Sigmoid colon (tissue), 6 donors: ENCODE measurements at regions not wholly inside any gene's neighbourhood (a gene's known extent, or its start where the extent isn't known, plus 50 kb on each side); places are given as distances from the start of the nearest gene placed in this dataset.

ENCODE experiments used
- DNase-seq: peaks from one replicate; pipeline ENCODE4 v3.0.0-alpha.2; 2019
- H3K27ac ChIP-seq, 4 donors: fragments of 200-600 bp; sonication (generic); one replicate each; pipeline ENCODE4 v1.5.1; 2016 to 2019; ENCODE audit warnings: mild to moderate bottlenecking in 1 of 4
- H3K27me3 ChIP-seq, 3 donors: fragments of 200-600 bp; sonication (generic); one replicate each; pipeline ENCODE4 v1.5.1; 2019; ENCODE audit warnings: mild to moderate bottlenecking in 1 of 3
- H3K36me3 ChIP-seq, 4 donors: fragments of 200-600 bp; sonication (generic); one replicate each; pipeline ENCODE4 v1.5.1; 2016 to 2019
- H3K4me1 ChIP-seq, 4 donors: fragments of 200-600 bp; sonication (generic); one replicate each; pipeline ENCODE4 v1.5.1; 2017 to 2019
- H3K4me3 ChIP-seq, 4 donors: fragments of 200-600 bp; sonication (generic); one replicate each; pipeline ENCODE4 v1.5.1; 2017 to 2019; ENCODE audit warnings: mild to moderate bottlenecking in 2 of 4, moderate library complexity in 1 of 4
- H3K9me3 ChIP-seq, 4 donors: fragments of 200-600 bp in 3 of 4; sonication (generic) in 3 of 4; one replicate each; pipeline versions ENCODE4 v1.5.1 to v1.6.1; 2013 to 2019
- CTCF ChIP-seq, 4 experiments: fragments of 450-650 bp in 3 of 4; fragments of 200-600 bp in 1 of 4; IDR thresholded peaks; one replicate each; pipeline ENCODE4 v1.5.1; 2016 to 2019; ENCODE audit warnings: antibody characterized with exemption in 4 of 4, mild to moderate bottlenecking in 3 of 4, moderate library complexity in 2 of 4
- EP300 ChIP-seq, 4 donors: sonication (generic); formaldehyde crosslinking; IDR thresholded peaks; one replicate each; pipeline ENCODE4 v1.6.1; 2017; ENCODE audit warnings: antibody characterized with exemption in 4 of 4
- POLR2A ChIP-seq, 2 donors: fragments of 450-650 bp; IDR thresholded peaks; one replicate each; pipeline ENCODE4 v1.6.1; 2016; ENCODE audit warnings: antibody characterized with exemption in 2 of 2, mild to moderate bottlenecking in 2 of 2, moderate library complexity in 2 of 2
- POLR2AphosphoS5 ChIP-seq, 4 donors: sonication (generic); formaldehyde crosslinking; IDR thresholded peaks; one replicate each; pipeline ENCODE4 v1.6.1; 2017; ENCODE audit warnings: antibody characterized with exemption in 4 of 4
- WGBS, 2 donors: extraction: QIAGEN DNeasy Blood & Tissue Kit; methylation state at CpG; one replicate each; pipeline ENCODE4 v1.1.7; 2013; 5-methylcytosine and 5-hydroxymethylcytosine counted together
- intact Hi-C: fragments of 100-400 bp; cut with DNase I; formaldehyde crosslinking; loops from one replicate; pipeline ENCODE4 v1.15.1; 2023
- donor health status: healthy with polysubstance abuse.
- donor health status: healthy.

- Histone ChIP-seq H3K4me1 (no peaks in the 10 kb centered on the region), H3K27ac (no peak overlapping the region), H3K36me3 (no peaks in the 10 kb centered on the region), H3K27me3 (no peaks in the 10 kb centered on the region), H3K9me3 (no peaks in the 10 kb centered on the region), H3K4me3 (no peak overlapping the region)
- TF ChIP-seq EP300 (IDR thresholded peaks at IDR 0.05) (no peak), CTCF (IDR thresholded peaks at IDR 0.05) (no peak), POLR2AphosphoS5 (IDR thresholded peaks at IDR 0.05) (no peak), POLR2A (IDR thresholded peaks at IDR 0.05) (no peak)
- no peak for DNase-seq
- intact Hi-C loops = no loop called here
- WGBS, 2 donors = 66 to 68% methylated on average over 5 of the region's 5 CpGs
Measured at GRCh38 chr18:51857989-51858388, 482.0 kb upstream of the DCC start.

- Histone ChIP-seq H3K9me3 (no peaks in the 10 kb centered on the region), H3K4me1 (no peaks in the 10 kb centered on the region), H3K4me3 (no peak overlapping the region), H3K27ac (no peak overlapping the region), H3K27me3 (no peaks in the 10 kb centered on the region), H3K36me3 (no peaks in the 10 kb centered on the region)
- intact Hi-C loops = no loop called here
- WGBS, 2 donors = 55 to 79% methylated on average over 2 of the region's 2 CpGs
- TF ChIP-seq CTCF (IDR thresholded peaks at IDR 0.05) = no peak
- TF ChIP-seq POLR2A (IDR thresholded peaks at IDR 0.05) = no peak
- no peak for TF ChIP-seq EP300 (IDR thresholded peaks at IDR 0.05)
- DNase-seq = no peak
Measured at GRCh38 chr18:51861046-51861445, 479.0 kb upstream of the DCC start.

- no peak for TF ChIP-seq POLR2AphosphoS5 (IDR thresholded peaks at IDR 0.05)
- Histone ChIP-seq H3K27me3 (no peaks in the 10 kb centered on the region), H3K27ac (no peak overlapping the region), H3K36me3 (no peaks in the 10 kb centered on the region), H3K4me1 (no peaks in the 10 kb centered on the region), H3K9me3 (no peaks in the 10 kb centered on the region), H3K4me3 (no peak overlapping the region)
- no peak for DNase-seq
- intact Hi-C loops = no loop called here
- WGBS, 2 donors = 82 to 85% methylated on average over 4 of the region's 4 CpGs
Measured at GRCh38 chr18:51862051-51862715, 477.8 kb upstream of the DCC start.

GRCh38 chr18:51864219-51864965, 475.6 kb upstream of the DCC start:
- Histone ChIP-seq H3K27ac (no peak overlapping the region), H3K36me3 (no peaks in the 10 kb centered on the region), H3K4me3 (no peak overlapping the region), H3K4me1 (no peaks in the 10 kb centered on the region), H3K27me3 (no peaks in the 10 kb centered on the region), H3K9me3 (no peaks in the 10 kb centered on the region)
- 90 to 92% methylated on average over 36 of the region's 36 CpGs for WGBS, 2 donors
- intact Hi-C loops = no loop called here
- DNase-seq = no peak
- TF ChIP-seq EP300 (IDR thresholded peaks at IDR 0.05) (no peak), CTCF (IDR thresholded peaks at IDR 0.05) (no peak), POLR2A (IDR thresholded peaks at IDR 0.05) (no peak), POLR2AphosphoS5 (IDR thresholded peaks at IDR 0.05) (no peak)

GRCh38 chr18:51865538-51865937, 474.5 kb upstream of the DCC start:
- TF ChIP-seq CTCF (IDR thresholded peaks at IDR 0.05) (no peak), POLR2AphosphoS5 (IDR thresholded peaks at IDR 0.05) (no peak), EP300 (IDR thresholded peaks at IDR 0.05) (no peak), POLR2A (IDR thresholded peaks at IDR 0.05) (no peak)
- intact Hi-C loops = no loop called here
- no peak for DNase-seq
- 93 to 96% methylated on average over 1 of the region's 1 CpG for WGBS, 2 donors
- Histone ChIP-seq H3K4me3 (no peak overlapping the region), H3K9me3 (no peaks in the 10 kb centered on the region), H3K27ac (no peak overlapping the region), H3K36me3 (no peaks in the 10 kb centered on the region), H3K4me1 (no peaks in the 10 kb centered on the region), H3K27me3 (no peaks in the 10 kb centered on the region)
